Activated naive CD4-positive, alpha-beta T cell treated with anti-CD3 and anti-CD28 coated beads, Interleukin-2, amount 50 U/mL, for 72 hours (primary cell): ENCODE measurements at regions not wholly inside any gene's neighbourhood (a gene's known extent, or its start where the extent isn't known, plus 50 kb on each side); places are given as distances from the start of the nearest gene placed in this dataset.

Experiments used
- ATAC-seq, 2 donors: fragments of 150-1000 bp; cut with Tn5 transposase; 2 replicates each; pipeline ENCODE4 v1.10.0; 2021; ENCODE audit warnings: mild to moderate bottlenecking in 2 of 2, moderate library complexity in 2 of 2
- DNase-seq, 2 donors: peaks; one replicate each; pipeline ENCODE4 v3.0.0; 2021 to 2022; ENCODE audit warnings: low spot score in 2 of 2
- H3K27ac Mint-ChIP-seq, 2 donors: one replicate each; pipeline ENCODE4 v1.8.0; 2022; ENCODE audit warnings: mild to moderate bottlenecking in 2 of 2, mixed read lengths in 2 of 2
- H3K36me3 Mint-ChIP-seq, 2 donors: one replicate each; pipeline ENCODE4 v1.8.0; 2022; ENCODE audit warnings: mixed read lengths in 2 of 2
- H3K9me3 Mint-ChIP-seq, 2 donors: one replicate each; pipeline ENCODE4 v1.8.0; 2022; ENCODE audit warnings: mixed read lengths in 2 of 2

DNA sequence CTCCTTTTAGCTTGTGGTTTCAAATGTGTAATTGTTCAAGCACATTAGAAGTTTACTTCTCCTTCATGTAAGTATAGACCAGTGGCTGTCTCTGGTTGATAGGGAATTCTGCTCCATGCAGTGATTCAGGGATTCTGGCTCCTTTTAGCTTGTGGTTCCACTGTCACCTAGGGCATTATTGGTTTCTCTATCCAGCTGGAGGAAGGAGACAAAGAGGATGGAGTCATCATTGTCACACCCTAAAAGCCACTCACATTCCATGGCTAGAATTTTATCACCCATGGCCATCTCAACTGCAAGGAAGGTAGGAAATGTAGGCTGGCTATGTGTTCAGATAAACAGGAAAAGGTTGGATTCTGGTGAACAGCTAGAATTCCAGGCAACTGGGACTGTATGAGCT, 131.2 kb downstream of the URB2 start:
- Mint-ChIP-seq H3K9me3 (peaks cover 4 to 11% of the 10 kb centered on the region in 2 donors), H3K36me3 (no peaks in the 10 kb centered on the region), H3K27ac (no peak overlapping the region)
- DNase-seq = no peak
- ATAC-seq = no peak

DNA sequence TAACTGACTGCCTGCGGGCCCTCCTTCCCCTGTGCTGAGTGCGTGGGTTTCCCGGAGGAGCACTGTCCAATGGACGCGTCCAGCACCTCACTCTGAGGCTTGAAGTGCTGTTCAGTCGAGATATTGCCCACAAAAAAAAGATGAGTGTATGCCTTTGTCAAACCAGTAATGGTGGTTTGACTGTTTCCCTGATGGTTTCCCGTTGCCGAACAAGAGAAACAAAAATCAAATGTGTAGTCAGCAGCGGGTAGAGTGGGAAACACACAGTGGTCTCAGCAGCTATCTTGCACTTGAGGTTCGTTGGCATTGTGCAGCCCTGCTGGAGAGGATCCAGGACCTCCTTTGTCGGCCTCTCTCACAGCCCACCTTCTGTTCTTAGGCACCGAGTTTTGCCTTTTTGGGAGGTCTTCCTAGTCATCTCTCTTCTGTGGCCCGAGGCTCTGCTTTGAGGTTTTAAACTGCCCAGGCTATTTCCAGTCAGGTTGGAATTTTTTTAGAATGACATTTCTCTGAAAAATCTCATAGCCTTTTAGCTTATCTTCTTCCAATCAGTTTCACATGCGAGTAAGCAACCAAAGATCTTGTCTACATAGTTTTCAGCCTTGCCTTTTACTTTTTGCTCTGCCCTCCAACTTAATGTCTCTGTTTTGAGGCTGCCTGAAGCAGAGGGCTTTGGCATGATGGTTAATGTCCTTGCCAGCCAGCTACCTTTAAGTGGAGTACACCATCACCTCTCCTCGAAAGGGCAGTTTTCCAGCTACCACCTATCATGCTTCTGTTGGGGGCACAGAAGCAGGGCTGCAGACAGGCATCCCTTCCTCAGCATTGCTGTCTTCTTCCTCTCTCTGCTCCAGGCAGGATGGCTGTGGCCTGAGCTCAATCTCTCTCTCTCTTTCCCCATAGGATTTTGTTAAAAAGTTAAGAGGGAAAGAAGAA, 132.3 kb downstream of the URB2 start:
- peaks cover 4 to 5% of the 10 kb centered on the region in 2 donors for H3K9me3 Mint-ChIP-seq
- H3K36me3 Mint-ChIP-seq = no peaks in the 10 kb centered on the region
- DNase-seq (no peak), ATAC-seq (peak in 1 of 2 donors; percentile 37)
- H3K27ac Mint-ChIP-seq = no peak overlapping the region

DNA sequence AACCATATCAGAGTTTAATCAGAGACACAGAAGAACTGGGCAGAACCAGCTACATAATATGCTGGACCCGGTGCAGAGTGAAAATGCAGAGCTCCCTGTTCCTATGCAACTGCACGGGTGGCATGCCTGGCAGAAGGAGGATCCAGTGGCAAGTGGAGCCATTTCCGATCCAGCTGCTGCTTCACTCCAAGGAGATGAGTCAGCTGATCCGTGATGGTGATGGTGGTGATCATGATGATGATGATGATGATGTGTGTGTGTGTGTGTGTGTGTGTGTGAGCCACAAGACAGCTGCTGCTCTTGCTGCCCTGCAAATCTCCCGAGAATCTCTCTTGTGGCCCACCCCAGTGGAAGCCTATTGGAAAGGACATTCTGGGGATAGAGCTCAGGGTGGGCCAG, 133.0 kb downstream of the URB2 start:
- no peak for DNase-seq
- no peak for ATAC-seq
- H3K36me3 Mint-ChIP-seq = no peaks in the 10 kb centered on the region
- H3K27ac Mint-ChIP-seq = no peak overlapping the region
- H3K9me3 Mint-ChIP-seq = peaks cover 4% of the 10 kb centered on the region in 2 donors

DNA sequence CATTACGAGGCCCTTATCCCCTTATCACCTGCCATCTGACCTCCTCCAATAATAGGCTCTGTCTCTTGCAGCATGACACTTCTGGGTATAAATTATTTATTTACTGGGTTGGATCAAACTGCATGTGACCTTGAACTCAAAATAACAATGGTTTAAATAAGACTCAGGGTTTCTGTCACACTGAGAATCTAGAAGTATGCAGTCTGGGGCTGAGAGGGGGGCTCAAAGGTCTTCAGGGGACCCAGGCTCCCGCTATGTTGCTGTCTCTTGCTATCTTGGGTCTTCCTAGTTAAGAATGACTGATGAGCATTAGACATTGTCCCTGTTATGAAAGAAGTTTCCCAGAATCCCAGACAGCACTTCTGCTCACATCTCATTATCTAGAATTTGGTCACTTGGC, 133.5 kb downstream of the URB2 start:
- Mint-ChIP-seq H3K27ac (no peak overlapping the region), H3K36me3 (no peaks in the 10 kb centered on the region), H3K9me3 (peaks cover 0 to 4% of the 10 kb centered on the region in 2 donors)
- no peak for ATAC-seq
- DNase-seq = no peak

DNA sequence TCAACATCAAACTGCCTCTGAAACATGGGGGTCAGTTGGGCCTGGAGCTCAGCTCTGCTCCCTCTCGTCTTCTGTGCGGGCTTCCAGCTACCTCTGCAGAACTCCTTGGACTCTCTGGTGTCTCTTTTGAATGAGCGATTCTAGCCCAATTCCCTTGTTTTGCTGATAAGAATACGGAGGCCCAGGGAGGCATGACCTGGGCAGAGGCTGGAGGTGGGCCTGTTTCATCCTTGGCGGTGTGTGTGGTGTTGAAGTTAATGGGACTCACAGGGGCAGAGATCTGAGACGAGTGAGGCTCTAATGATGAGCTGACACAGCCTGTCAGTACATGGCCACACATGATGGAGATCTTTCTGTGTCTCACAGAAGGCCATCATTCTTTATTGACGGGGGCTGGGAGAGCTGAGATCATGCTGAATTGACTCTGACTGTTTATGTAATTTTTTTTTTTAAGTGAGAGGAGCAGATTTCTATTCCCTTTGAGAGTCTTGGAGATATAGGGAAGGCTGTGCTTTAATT, 134.5 kb downstream of the URB2 start:
- Mint-ChIP-seq H3K27ac (no peak overlapping the region), H3K9me3 (peaks cover 0 to 4% of the 10 kb centered on the region in 2 donors), H3K36me3 (no peaks in the 10 kb centered on the region)
- no peak for ATAC-seq
- DNase-seq = no peak

DNA sequence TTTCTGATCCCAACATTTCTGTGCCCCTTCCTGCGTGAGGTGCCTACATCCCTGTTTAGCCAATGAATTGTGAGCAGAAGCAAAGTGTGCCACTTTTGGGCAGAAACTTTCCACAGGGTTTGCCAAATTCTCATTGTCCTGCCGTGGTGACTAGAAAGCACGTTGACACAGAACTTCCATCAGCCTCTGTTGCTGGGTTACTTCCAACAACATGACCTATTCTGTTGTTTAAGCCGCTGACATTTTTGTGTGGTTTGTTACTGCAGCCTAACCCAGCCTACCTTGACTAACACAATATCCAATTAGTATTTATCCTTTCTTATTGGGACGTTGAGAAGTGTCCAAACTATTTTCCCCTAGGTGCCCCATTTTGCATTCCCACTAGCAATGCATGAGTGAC, 136.8 kb downstream of the URB2 start:
- DNase-seq (no peak), ATAC-seq (no peak)
- no peaks in the 10 kb centered on the region for H3K9me3 Mint-ChIP-seq
- H3K27ac Mint-ChIP-seq = no peak overlapping the region
- H3K36me3 Mint-ChIP-seq = no peaks in the 10 kb centered on the region

DNA sequence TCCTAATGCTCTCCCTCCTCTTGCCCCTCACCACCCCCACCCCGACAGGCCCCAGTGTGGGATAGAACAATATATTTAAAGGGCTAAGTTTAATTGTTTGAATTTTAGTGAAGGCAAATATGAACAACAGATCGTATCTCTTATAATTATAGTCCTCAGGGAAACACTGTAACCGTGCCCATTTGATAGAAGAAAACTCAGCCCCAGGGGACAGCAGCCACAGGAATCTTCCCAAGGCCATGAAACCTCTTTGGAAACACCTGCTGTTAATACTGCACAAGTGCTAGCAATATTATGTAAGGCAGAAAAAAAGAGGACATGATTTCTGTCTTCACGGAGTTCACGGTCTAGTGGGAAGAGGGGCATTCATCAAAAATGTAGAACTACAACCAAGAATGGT, 142.2 kb downstream of the URB2 start:
- DNase-seq (no peak), ATAC-seq (no peak)
- Mint-ChIP-seq H3K9me3 (no peaks in the 10 kb centered on the region), H3K27ac (no peak overlapping the region), H3K36me3 (no peaks in the 10 kb centered on the region)

DNA sequence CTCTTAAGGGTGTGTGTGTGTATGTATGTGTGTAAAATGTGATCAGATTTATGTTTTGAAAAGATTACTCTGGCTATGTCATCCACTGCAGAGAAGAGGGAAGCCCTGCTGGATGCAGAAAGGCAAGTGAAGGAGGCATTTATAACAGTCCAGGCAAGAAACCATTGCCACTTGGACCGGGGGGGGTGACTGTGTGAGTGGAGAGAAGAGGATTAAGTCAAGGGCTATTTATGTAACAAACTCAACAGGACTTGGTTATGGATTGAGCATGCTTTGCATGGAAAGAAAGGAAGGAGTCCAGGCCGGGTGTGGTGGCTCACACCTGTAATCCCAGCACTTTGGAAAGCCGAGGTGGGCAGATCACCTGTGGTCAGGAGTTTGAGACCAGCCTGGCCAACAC, 143.0 kb downstream of the URB2 start:
- ATAC-seq (no peak), DNase-seq (no peak)
- Mint-ChIP-seq H3K27ac (no peak overlapping the region), H3K36me3 (no peaks in the 10 kb centered on the region), H3K9me3 (no peaks in the 10 kb centered on the region)

DNA sequence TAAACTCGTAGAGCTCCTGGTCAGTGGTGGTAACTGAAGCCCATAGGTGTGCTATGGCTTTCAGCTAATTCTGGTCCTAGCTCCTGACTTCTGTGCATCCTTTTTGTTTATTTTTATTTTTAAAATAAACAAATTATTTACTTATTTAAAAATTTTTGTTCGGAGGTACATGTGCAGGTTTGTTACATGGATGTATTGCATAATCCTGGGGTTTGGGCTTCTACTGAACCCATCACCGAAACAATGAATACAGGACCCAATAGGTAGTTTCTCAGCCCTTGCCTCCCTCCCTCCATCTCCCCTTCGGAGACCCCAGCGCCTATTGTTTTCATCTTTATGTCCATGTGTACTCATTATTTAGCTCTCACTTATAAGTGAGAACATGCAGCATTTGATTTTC, 143.8 kb downstream of the URB2 start:
- Mint-ChIP-seq H3K27ac (no peak overlapping the region), H3K9me3 (no peaks in the 10 kb centered on the region), H3K36me3 (no peaks in the 10 kb centered on the region)
- no peak for DNase-seq
- no peak for ATAC-seq

DNA sequence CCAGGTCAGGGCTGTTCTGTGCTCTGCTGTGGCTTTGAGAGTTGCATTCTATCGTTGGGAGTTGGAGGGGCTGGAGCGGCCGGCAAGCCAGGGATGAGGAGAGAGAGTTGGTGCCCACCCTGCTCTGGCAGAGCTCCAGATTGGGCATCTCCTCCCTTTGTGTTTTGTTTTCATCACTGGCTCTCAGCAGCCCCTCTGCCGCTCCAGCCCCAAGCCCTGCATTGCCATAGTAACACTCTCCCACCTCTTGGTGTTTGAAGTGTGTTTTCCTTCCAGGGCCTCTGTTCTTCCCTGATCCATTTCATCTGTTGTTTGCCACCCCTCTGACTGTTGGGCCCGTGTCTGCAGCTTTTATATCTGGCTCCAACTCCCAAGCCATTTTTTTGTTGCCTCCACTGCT, 152.7 kb downstream of the URB2 start:
- no peak for DNase-seq
- H3K9me3 Mint-ChIP-seq = no peaks in the 10 kb centered on the region
- no peak for ATAC-seq
- peak overlapping the region in 1 of 2 donors; percentile 50 for H3K27ac Mint-ChIP-seq
- H3K36me3 Mint-ChIP-seq = no peaks in the 10 kb centered on the region

DNA sequence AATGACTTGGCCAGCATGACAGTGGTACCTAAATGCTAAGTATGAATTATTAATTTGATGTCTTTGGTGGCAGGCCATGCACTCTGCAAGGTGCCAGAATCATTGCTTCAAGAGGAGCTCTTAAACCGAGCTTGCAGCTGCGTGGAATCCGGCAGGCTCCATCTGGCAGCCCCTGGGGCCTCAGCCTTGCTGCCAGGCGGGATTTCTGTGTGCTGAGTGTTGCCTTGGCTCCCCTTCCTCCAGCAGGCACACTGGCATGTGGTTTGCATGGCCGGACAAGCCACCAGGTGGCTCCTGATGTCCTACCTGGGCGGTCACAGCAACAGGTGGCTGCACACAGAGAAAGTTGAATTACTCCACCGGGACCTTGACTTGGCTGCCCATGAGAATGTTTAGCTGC, 155.4 kb downstream of the URB2 start:
- Mint-ChIP-seq H3K9me3 (no peaks in the 10 kb centered on the region), H3K36me3 (no peaks in the 10 kb centered on the region), H3K27ac (no peak overlapping the region)
- no peak for DNase-seq
- ATAC-seq = no peak

DNA sequence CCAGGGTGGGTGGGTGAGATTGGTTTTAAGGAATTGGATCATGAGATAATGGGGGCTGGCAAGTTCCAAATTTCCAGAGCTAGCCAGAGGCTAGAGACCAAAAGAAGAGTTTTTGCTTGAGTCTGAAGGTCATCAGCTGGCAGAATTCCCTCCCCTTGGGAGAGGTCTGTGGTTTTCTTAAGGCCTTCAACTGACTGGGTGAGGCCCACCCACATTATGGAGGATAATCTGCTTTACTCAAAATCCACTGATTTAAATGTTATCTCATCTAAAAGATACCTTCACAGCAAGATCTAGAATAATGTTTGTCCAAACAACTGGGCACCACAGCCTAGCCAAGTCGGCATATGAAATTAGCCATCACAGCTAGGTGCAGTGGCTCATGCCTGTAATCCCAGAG, 156.4 kb downstream of the URB2 start:
- peaks cover 0 to under 1% of the 10 kb centered on the region in 2 donors for H3K36me3 Mint-ChIP-seq
- DNase-seq (no peak), ATAC-seq (no peak)
- H3K9me3 Mint-ChIP-seq = peaks cover 0 to under 1% of the 10 kb centered on the region in 2 donors
- peak overlapping the region in 1 of 2 donors; percentile 4 for H3K27ac Mint-ChIP-seq

DNA sequence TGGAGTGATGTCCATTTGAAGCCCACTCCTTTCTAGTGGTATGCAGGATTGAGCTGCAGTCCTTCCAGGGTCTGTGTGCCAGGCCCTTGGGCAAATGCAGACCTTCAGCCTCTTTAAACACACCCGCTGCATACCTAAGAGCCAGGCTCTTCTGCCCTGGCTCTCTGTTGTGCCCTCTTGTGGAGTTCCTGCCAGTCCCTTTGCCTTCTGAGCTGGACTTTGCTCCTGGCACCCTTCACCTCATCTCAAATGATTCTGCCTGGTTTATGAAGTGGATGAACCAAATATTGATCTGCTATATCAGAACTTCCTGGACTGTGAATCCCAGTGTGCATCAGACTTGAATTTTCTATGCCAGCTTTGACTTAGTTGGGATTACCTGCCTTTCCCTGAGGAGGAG, 158.8 kb downstream of the URB2 start:
- peaks cover 6 to 16% of the 10 kb centered on the region in 2 donors for H3K9me3 Mint-ChIP-seq
- DNase-seq (no peak), ATAC-seq (no peak)
- H3K36me3 Mint-ChIP-seq = peaks cover 5 to 7% of the 10 kb centered on the region in 2 donors
- no peak overlapping the region for H3K27ac Mint-ChIP-seq

DNA sequence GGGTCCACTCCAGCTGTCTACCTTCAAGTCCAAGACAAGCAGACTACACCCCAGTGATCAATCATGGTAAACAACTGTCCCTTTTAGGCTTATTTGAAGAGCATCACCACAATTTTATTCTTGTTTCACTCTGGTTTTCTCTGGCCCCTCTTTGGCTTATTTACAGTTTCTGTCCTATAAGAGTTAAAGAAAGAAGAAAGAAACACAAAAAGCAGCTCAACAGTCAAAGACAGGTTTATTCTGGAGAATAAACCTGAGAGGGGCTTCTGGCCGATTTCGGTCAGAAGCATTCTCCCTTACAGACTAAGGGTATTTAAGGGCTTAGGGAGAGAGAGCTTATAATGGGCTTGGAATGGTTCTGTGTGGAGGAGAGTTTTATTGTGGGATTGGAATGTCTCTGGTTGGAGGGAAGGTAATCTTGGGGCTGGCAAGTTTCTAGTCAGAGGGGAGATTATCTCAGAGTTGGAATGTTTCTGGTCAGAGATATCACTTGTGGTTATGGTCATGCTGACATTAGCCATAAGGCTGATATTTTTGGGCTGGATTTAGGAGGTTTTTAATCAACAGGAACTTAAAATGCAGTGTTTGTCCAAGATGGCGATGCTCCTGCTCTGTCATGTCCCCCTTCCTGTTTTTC, 161.0 kb downstream of the URB2 start:
- peaks cover 10 to 26% of the 10 kb centered on the region in 2 donors for H3K9me3 Mint-ChIP-seq
- peaks cover 5 to 7% of the 10 kb centered on the region in 2 donors for H3K36me3 Mint-ChIP-seq
- DNase-seq = no peak
- no peak overlapping the region for H3K27ac Mint-ChIP-seq
- no peak for ATAC-seq

DNA sequence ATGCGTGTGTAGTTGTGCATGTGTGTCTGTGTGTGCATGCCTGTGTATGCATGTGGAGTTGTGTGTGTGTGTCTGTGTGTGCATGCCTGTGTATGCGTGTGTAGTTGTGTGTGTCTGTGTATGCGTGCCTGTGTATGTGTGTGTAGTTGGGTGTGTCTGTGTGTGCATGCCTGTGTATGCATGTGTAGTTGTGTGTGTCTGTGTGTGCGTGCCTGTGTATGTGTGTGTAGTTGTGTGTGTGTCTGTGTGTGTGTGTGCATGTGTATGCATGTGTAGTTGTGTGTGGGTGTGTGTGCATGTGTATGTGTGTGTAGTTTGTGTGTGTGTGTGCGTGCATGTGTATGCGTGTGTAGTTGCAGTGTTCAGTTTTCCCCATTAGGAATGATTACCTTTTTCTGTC, 162.0 kb downstream of the URB2 start:
- H3K36me3 Mint-ChIP-seq = peaks cover 5 to 7% of the 10 kb centered on the region in 2 donors
- ATAC-seq (no peak), DNase-seq (no peak)
- no peak overlapping the region for H3K27ac Mint-ChIP-seq
- peaks cover 10 to 26% of the 10 kb centered on the region in 2 donors for H3K9me3 Mint-ChIP-seq

DNA sequence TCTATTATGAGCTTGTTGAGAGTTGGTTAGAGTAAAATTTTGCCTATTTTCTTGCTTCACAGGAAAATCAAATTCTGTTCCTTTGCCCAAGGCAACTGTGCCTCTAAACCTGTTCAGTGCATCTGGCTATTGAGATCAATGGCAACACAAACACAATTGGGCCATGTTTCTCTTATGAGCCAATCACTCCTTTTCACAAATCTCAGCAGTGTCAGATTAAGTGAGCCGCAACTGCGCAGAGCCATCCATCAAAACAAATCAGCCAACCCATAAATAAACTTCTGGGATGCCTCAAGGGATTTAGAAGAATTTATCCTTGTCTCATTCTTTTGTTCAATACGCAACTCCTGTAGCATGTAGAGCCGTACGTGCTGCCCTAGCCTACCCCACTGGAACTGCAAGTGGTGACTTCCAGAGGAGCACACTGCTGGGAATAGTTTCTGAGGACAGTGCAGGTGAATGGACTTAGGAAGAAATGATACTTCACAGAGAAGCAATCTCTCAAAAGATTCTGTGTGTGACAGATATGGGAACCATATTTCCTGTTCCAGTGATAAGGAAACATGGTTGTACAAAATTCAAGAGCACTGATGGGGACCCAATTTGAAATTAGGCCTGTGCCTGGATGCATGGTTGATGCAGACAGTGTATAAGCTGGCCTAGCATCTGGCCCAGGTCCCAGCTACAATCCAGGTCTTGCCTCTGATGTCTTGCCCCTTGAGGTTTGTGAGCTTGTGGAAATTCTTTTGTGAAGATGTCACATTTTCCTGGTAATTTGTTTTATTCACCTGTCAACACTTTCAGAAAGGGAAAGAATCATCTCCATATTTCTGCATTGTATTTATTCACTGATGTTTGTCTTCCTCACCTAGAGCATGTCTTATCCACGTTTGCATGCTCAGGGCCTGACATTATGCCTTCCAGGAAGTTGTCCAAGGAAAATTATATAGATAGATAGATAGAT, 166.2 kb downstream of the URB2 start:
- Mint-ChIP-seq H3K9me3 (peaks cover 10 to 26% of the 10 kb centered on the region in 2 donors), H3K27ac (no peak overlapping the region)

More for the DNA sequence above, 166.2 kb downstream of the URB2 start:
- no peak for ATAC-seq
- DNase-seq = no peak
- H3K36me3 Mint-ChIP-seq = peaks cover 5 to 7% of the 10 kb centered on the region in 2 donors
